Stomach (tissue), 8 donors: ENCODE measurements at regions not wholly inside any gene's neighbourhood (a gene's known extent, or its start where the extent isn't known, plus 50 kb on each side); places are given as distances from the start of the nearest gene placed in this dataset.

ENCODE experiments used
- DNase-seq, 2 donors: peaks; one replicate each; pipeline versions ENCODE4 v3.0.0 to v3.0.0-alpha.2; 2013 to 2019
- H3K27ac ChIP-seq, 5 donors: fragments of 200-600 bp in 4 of 5; sonication (generic) in 4 of 5; one replicate each; pipeline ENCODE4 v1.5.1; 2013 to 2019; ENCODE audit warnings: mild to moderate bottlenecking in 1 of 5, moderate library complexity in 1 of 5
- H3K27me3 ChIP-seq, 3 donors: fragments of 200-600 bp; sonication (generic); one replicate each; pipeline ENCODE4 v1.5.1; 2017 to 2019; ENCODE audit warnings: mixed run types in 1 of 3
- H3K36me3 ChIP-seq, 4 donors: fragments of 200-600 bp; sonication (generic); 1 replicate in 3 of 4; 2 replicates in 1 of 4; pipeline ENCODE4 v1.5.1; 2016 to 2019
- H3K4me1 ChIP-seq, 4 donors: fragments of 200-600 bp; sonication (generic); one replicate each; pipeline ENCODE4 v1.5.1; 2016 to 2019
- H3K4me3 ChIP-seq, 4 donors: fragments of 200-600 bp; sonication (generic) in 3 of 4; one replicate each; pipeline ENCODE4 v1.5.1; 2016 to 2019; ENCODE audit warnings: mild to moderate bottlenecking in 1 of 4
- H3K9me3 ChIP-seq, 4 donors: fragments of 200-600 bp; sonication (generic); one replicate each; pipeline ENCODE4 v1.5.1; 2016 to 2019
- CTCF ChIP-seq, 7 experiments: fragments of 450-650 bp in 4 of 7; fragments of 200-600 bp in 3 of 7; sonication (generic) in 3 of 7; IDR thresholded peaks; one replicate each; pipeline ENCODE4 v1.5.1; 2016 to 2019; ENCODE audit warnings: antibody characterized with exemption in 7 of 7, control low read depth in 2 of 7, mild to moderate bottlenecking in 1 of 7
- EP300 ChIP-seq: sonication (generic); formaldehyde crosslinking; IDR thresholded peaks from one replicate; pipeline ENCODE4 v1.6.1; 2017; ENCODE audit warnings: antibody characterized with exemption
- POLR2A ChIP-seq, 4 donors: fragments of 450-650 bp; IDR thresholded peaks; one replicate each; pipeline ENCODE4 v1.6.1; 2016; ENCODE audit warnings: antibody characterized with exemption in 4 of 4, control low read depth in 2 of 4, mild to moderate bottlenecking in 1 of 4, moderate library complexity in 1 of 4
- POLR2AphosphoS5 ChIP-seq, 3 donors: sonication (generic); formaldehyde crosslinking; IDR thresholded peaks; one replicate each; pipeline ENCODE4 v1.6.1; 2016; ENCODE audit warnings: antibody characterized with exemption in 3 of 3
- WGBS, 5 donors: extraction: QIAGEN DNeasy Blood & Tissue Kit in 3 of 5; methylation state at CpG; one replicate each; pipeline versions ENCODE4 v1.1.5 to v1.1.7; 2013 to 2018; 5-methylcytosine and 5-hydroxymethylcytosine counted together
- intact Hi-C: fragments of 100-400 bp; cut with DNase I; formaldehyde crosslinking; loops from one replicate; pipeline ENCODE4 v1.15.1; 2023; ENCODE audit warnings: low total_unique reads
- donor health status: healthy with polysubstance abuse.
- donor health status: Bipolar disorder and iron deficiency.
- donor health status: healthy.

GRCh38 chr3:83434880-83435587 is 1523.8 kb upstream of the CADM2 start:
- Histone ChIP-seq H3K9me3 (peaks cover 0 to 7% (median 2%) of the 10 kb centered on the region in 4 donors), H3K27me3 (no peaks in the 10 kb centered on the region), H3K4me3 (no peak overlapping the region), H3K36me3 (no peaks in the 10 kb centered on the region), H3K27ac (no peak overlapping the region), H3K4me1 (no peaks in the 10 kb centered on the region)
- no peak for DNase-seq
- 25 to 60% (median 39%) methylated on average over 2 to 3 of the region's 3 CpGs for WGBS, 5 donors
- intact Hi-C loops, result no loop called here
- TF ChIP-seq POLR2AphosphoS5 (IDR thresholded peaks at IDR 0.05) (no peak), CTCF (IDR thresholded peaks at IDR 0.05) (no peak), EP300 (no peak), POLR2A (IDR thresholded peaks at IDR 0.05) (no peak)

- H3K4me3 ChIP-seq, result no peak overlapping the region
- no peaks in the 10 kb centered on the region for H3K4me1 ChIP-seq
- peaks cover 0 to 7% (median 4%) of the 10 kb centered on the region in 4 donors for H3K9me3 ChIP-seq
- H3K36me3 ChIP-seq, result no peaks in the 10 kb centered on the region
- intact Hi-C loops, result no loop called here
- WGBS, 5 donors, result 53 to 94% (median 77%) methylated on average over 1 of the region's 1 CpG
- DNase-seq, result no peak
- H3K27ac ChIP-seq, result no peak overlapping the region
- TF ChIP-seq CTCF (IDR thresholded peaks at IDR 0.05) (no peak), POLR2A (IDR thresholded peaks at IDR 0.05) (no peak), POLR2AphosphoS5 (IDR thresholded peaks at IDR 0.05) (no peak), EP300 (no peak)
- no peaks in the 10 kb centered on the region for H3K27me3 ChIP-seq
Observed at GRCh38 chr3:83438188-83438587, 1520.6 kb upstream of the CADM2 start.

GRCh38 chr3:83453056-83453455 is 1505.7 kb upstream of the CADM2 start:
- TF ChIP-seq EP300 (no peak), CTCF (IDR thresholded peaks at IDR 0.05) (no peak), POLR2A (IDR thresholded peaks at IDR 0.05) (no peak), POLR2AphosphoS5 (IDR thresholded peaks at IDR 0.05) (no peak)
- Histone ChIP-seq H3K4me1 (no peaks in the 10 kb centered on the region), H3K9me3 (no peaks in the 10 kb centered on the region), H3K27ac (no peak overlapping the region), H3K27me3 (no peaks in the 10 kb centered on the region), H3K36me3 (no peaks in the 10 kb centered on the region), H3K4me3 (no peak overlapping the region)
- 30 to 57% (median 42%) methylated on average over 1 of the region's 1 CpG for WGBS, 5 donors
- DNase-seq, result peak in 1 of 2 donors; percentile 16
- intact Hi-C loops, result no loop called here

- intact Hi-C loops, result no loop called here
- no peak overlapping the region for H3K27ac ChIP-seq
- no peak overlapping the region for H3K4me3 ChIP-seq
- H3K9me3 ChIP-seq, result no peaks in the 10 kb centered on the region
- H3K4me1 ChIP-seq, result no peaks in the 10 kb centered on the region
- no peak for DNase-seq
- TF ChIP-seq POLR2AphosphoS5 (IDR thresholded peaks at IDR 0.05), result no peak
- TF ChIP-seq POLR2A (IDR thresholded peaks at IDR 0.05), result no peak
- TF ChIP-seq EP300, result no peak
- no peak for TF ChIP-seq CTCF (IDR thresholded peaks at IDR 0.05)
- H3K36me3 ChIP-seq, result no peaks in the 10 kb centered on the region
- H3K27me3 ChIP-seq, result no peaks in the 10 kb centered on the region
- WGBS, 5 donors, result 80 to 89% (median 85%) methylated on average over 4 of the region's 4 CpGs
Observed at GRCh38 chr3:83454353-83454752, 1504.4 kb upstream of the CADM2 start.
